WTC11 (cell line): ENCODE measurements at regions not wholly inside any gene's neighbourhood (a gene's known extent, or its start where the extent isn't known, plus 50 kb on each side); places are given as distances from the start of the nearest gene placed in this dataset.

ENCODE experiments used
- ATAC-seq: fragments of 200-7000 bp; cut with Tn5 transposase; 2 replicates; pipeline ENCODE4 v1.10.0; 2021; ENCODE audit warnings: mild to moderate bottlenecking, moderate library complexity
- CTCF ChIA-PET: fragments of 300-600 bp; sonication (Branson Sonifier 250); formaldehyde crosslinking; loops from one replicate; lab custom pipeline; 2021; ENCODE audit warnings: antibody characterized with exemption; lab: Charles Lee
- POLR2A ChIA-PET: fragments of 350-600 bp; sonication (Branson Sonifier 250); formaldehyde crosslinking; loops from one replicate; lab custom pipeline; 2021; ENCODE audit warnings: antibody characterized with exemption; lab: Charles Lee
- DNase-seq: peaks from one replicate; pipeline ENCODE4 v3.0.0; 2021; ENCODE audit warnings: low spot score
- H3K27ac Mint-ChIP-seq: 2 replicates; pipeline ENCODE4 v1.8.0; 2021; ENCODE audit warnings: mixed read lengths
- H3K27me3 Mint-ChIP-seq: 2 replicates; pipeline ENCODE4 v1.8.0; 2021; ENCODE audit warnings: low read depth, mild to moderate bottlenecking, moderate library complexity, mixed read lengths
- H3K36me3 Mint-ChIP-seq: 2 replicates; pipeline ENCODE4 v1.8.0; 2021; ENCODE audit warnings: mixed read lengths
- H3K4me1 Mint-ChIP-seq: 2 replicates; pipeline ENCODE4 v1.8.0; 2022; ENCODE audit warnings: mixed read lengths
- H3K4me3 Mint-ChIP-seq: 2 replicates; pipeline ENCODE4 v1.8.0; 2021; ENCODE audit warnings: mild to moderate bottlenecking, moderate library complexity, mixed read lengths
- H3K9me3 Mint-ChIP-seq: 2 replicates; pipeline ENCODE4 v1.8.0; 2021; ENCODE audit warnings: mixed read lengths
- ARID4B ChIP-seq: sonication (generic); formaldehyde crosslinking; IDR thresholded peaks from 2 replicates; pipeline ENCODE4 v1.8.0; 2023; ENCODE audit warnings: missing genetic modification reagents, mild to moderate bottlenecking, borderline replicate concordance
- ATF1 ChIP-seq: sonication (generic); formaldehyde crosslinking; IDR thresholded peaks from 2 replicates; pipeline ENCODE4 v1.8.1; 2023; ENCODE audit warnings: mild to moderate bottlenecking, moderate library complexity, missing genetic modification reagents
- ATF2 ChIP-seq: sonication (generic); formaldehyde crosslinking; IDR thresholded peaks from 2 replicates; pipeline ENCODE4 v1.8.1; 2022; ENCODE audit warnings: low read depth, missing genetic modification reagents, borderline replicate concordance
- ATF3 ChIP-seq: sonication (generic); formaldehyde crosslinking; conservative IDR thresholded peaks from 2 replicates; pipeline ENCODE4 v1.8.1; 2022; ENCODE audit warnings: mild to moderate bottlenecking, missing genetic modification reagents
- CBFB ChIP-seq: sonication (generic); formaldehyde crosslinking; IDR thresholded peaks from 2 replicates; pipeline ENCODE4 v1.8.1; 2022; ENCODE audit warnings: mild to moderate bottlenecking, low read depth, missing genetic modification reagents
- CTCF ChIP-seq: fragments of 200-600 bp; IDR thresholded peaks from 2 replicates; pipeline ENCODE4 v1.8.0; 2022; ENCODE audit warnings: antibody characterized with exemption
- E2F5 ChIP-seq: sonication (generic); formaldehyde crosslinking; IDR thresholded peaks from 2 replicates; pipeline ENCODE4 v1.8.1; 2022; ENCODE audit warnings: mild to moderate bottlenecking, moderate library complexity, missing genetic modification reagents
- ETV6 ChIP-seq: sonication (generic); formaldehyde crosslinking; IDR thresholded peaks from 2 replicates; pipeline ENCODE4 v1.8.1; 2022; ENCODE audit warnings: mild to moderate bottlenecking, missing genetic modification reagents
- FOXP4 ChIP-seq: sonication (generic); formaldehyde crosslinking; IDR thresholded peaks from 2 replicates; pipeline ENCODE4 v1.8.0; 2022; ENCODE audit warnings: mild to moderate bottlenecking, missing genetic modification reagents
- GRHL2 ChIP-seq: fragments of 250-450 bp; sonication (Bioruptor Pico); IDR thresholded peaks from 2 replicates; pipeline ENCODE4 v1.8.0; 2022; ENCODE audit warnings: mild to moderate bottlenecking, moderate library complexity; ENCODE audit not compliant: insufficient replicate concordance, severe bottlenecking
- HMGA2 ChIP-seq: fragments of 250-450 bp; sonication (Bioruptor Pico); IDR thresholded peaks from 2 replicates; pipeline ENCODE4 v1.4.0; 2021; ENCODE audit warnings: mild to moderate bottlenecking, moderate library complexity
- MYBL2 ChIP-seq: sonication (generic); formaldehyde crosslinking; IDR thresholded peaks from 2 replicates; pipeline ENCODE4 v1.8.1; 2023; ENCODE audit warnings: mild to moderate bottlenecking, moderate library complexity, missing genetic modification reagents
- NFE2L1 ChIP-seq: sonication (generic); formaldehyde crosslinking; IDR thresholded peaks from 2 replicates; pipeline ENCODE4 v1.8.1; 2023; ENCODE audit warnings: missing genetic modification reagents
- NFYB ChIP-seq: sonication (generic); formaldehyde crosslinking; conservative IDR thresholded peaks from 2 replicates; pipeline ENCODE4 v1.8.0; 2022; ENCODE audit warnings: low read depth, missing genetic modification reagents
- NR1H2 ChIP-seq: sonication (generic); formaldehyde crosslinking; IDR thresholded peaks from 2 replicates; pipeline ENCODE4 v1.9.0; 2021; ENCODE audit warnings: mild to moderate bottlenecking, moderate library complexity, missing genetic modification reagents
- RELA ChIP-seq: sonication (generic); formaldehyde crosslinking; IDR thresholded peaks from 2 replicates; pipeline ENCODE4 v1.8.1; 2022; ENCODE audit warnings: missing genetic modification reagents, mild to moderate bottlenecking, borderline replicate concordance
- ZBTB21 ChIP-seq: sonication (generic); formaldehyde crosslinking; IDR thresholded peaks from 2 replicates; pipeline ENCODE4 v1.8.1; 2023; ENCODE audit warnings: mild to moderate bottlenecking, missing genetic modification reagents, borderline replicate concordance
- ZBTB43 ChIP-seq: sonication (generic); formaldehyde crosslinking; IDR thresholded peaks from 2 replicates; pipeline ENCODE4 v1.8.1; 2023; ENCODE audit warnings: mild to moderate bottlenecking, missing genetic modification reagents
- ZNF416 ChIP-seq: fragments of 250-450 bp; sonication (Bioruptor Pico); IDR thresholded peaks from 2 replicates; pipeline ENCODE4 v1.9.0; 2021; ENCODE audit warnings: mild to moderate bottlenecking, inconsistent platforms
- ZNF423 ChIP-seq: fragments of 250-450 bp; sonication (Bioruptor Pico); IDR thresholded peaks from 2 replicates; pipeline ENCODE4 v2.1.2; 2022; ENCODE audit warnings: mild to moderate bottlenecking, moderate library complexity
- ZSCAN18 ChIP-seq: fragments of 250-450 bp; sonication (Bioruptor Pico); IDR thresholded peaks from 2 replicates; pipeline ENCODE4 v2.1.2; 2022; ENCODE audit warnings: mild to moderate bottlenecking, moderate library complexity

GRCh38 chr21:17930093-17930492 lies 110.9 kb upstream of the C21orf91 start:
- CTCF ChIA-PET = no interaction called here
- no peak for TF ChIP-seq ETV6 (CRISPR knock-in tag)
- no peak for TF ChIP-seq ARID4B (CRISPR knock-in tag)
- no peak for TF ChIP-seq ZBTB21 (CRISPR knock-in tag)
- no peak for TF ChIP-seq NFE2L1
- no peak for TF ChIP-seq E2F5 (CRISPR knock-in tag)
- no peak for TF ChIP-seq HMGA2 (CRISPR knock-in tag)
- TF ChIP-seq CBFB (CRISPR knock-in tag) = no peak
- no peak for TF ChIP-seq CTCF
- TF ChIP-seq ZNF423 (CRISPR knock-in tag) = no peak
- no peak for TF ChIP-seq ATF3 (CRISPR knock-in tag)
- POLR2A ChIA-PET = interaction anchor here (0.5 kb wide), 1 partner anchor 461 kb away, joined by 3 read pairs; no protein-coding TSS in a partner anchor
- Mint-ChIP-seq H3K27me3 (no peaks in the 10 kb centered on the region), H3K4me3 (no peak overlapping the region), H3K4me1 (peaks cover 12% of the 10 kb centered on the region), H3K27ac (no peak overlapping the region), H3K9me3 (peaks cover 16% of the 10 kb centered on the region), H3K36me3 (peaks cover 2% of the 10 kb centered on the region; the same call in 1 of the 2 replicates)
- DNase-seq (no peak), ATAC-seq (no peak)

- Mint-ChIP-seq H3K27ac (no peak overlapping the region), H3K4me3 (no peak overlapping the region), H3K36me3 (peaks cover 2% of the 10 kb centered on the region; the same call in 1 of the 2 replicates), H3K9me3 (peaks cover 16% of the 10 kb centered on the region), H3K4me1 (peaks cover 17% of the 10 kb centered on the region), H3K27me3 (no peaks in the 10 kb centered on the region)
- ChIA-PET CTCF (interaction anchor here (1.1 kb wide), 1 partner anchor 320 kb away, joined by 3 read pairs; no protein-coding TSS in a partner anchor), POLR2A (no interaction called here)
- DNase-seq (no peak), ATAC-seq (no peak)
- TF ChIP-seq NFYB (CRISPR knock-in tag) (no peak), HMGA2 (CRISPR knock-in tag) (no peak), RELA (CRISPR knock-in tag) (no peak), ZBTB43 (CRISPR knock-in tag) (no peak), MYBL2 (no peak), GRHL2 (CRISPR knock-in tag) (no peak), ZNF416 (no peak), ATF1 (CRISPR knock-in tag) (no peak), ZSCAN18 (CRISPR knock-in tag) (no peak), ATF2 (no peak), NR1H2 (CRISPR knock-in tag) (no peak), FOXP4 (CRISPR knock-in tag) (no peak), E2F5 (CRISPR knock-in tag) (no peak)
Measured at GRCh38 chr21:17929510-17929909, 110.4 kb upstream of the C21orf91 start.
